ENCODE measurements at regions not wholly inside any gene's neighbourhood (a gene's known extent, or its start where the extent isn't known, plus 50 kb on each side); places are given as distances from the start of the nearest gene placed in this dataset.

- no peak for DNase-seq (ENCODE audit: low read depth in 1 of 2, low spot score in 1 of 2)
Measured at GRCh38 chr13:29933401-29933800, 83.0 kb upstream of the UBL3 start.

GRCh38 chr13:29931696-29932095, 81.3 kb upstream of the UBL3 start:
- no peak for DNase-seq (ENCODE audit: low read depth in 1 of 2, low spot score in 1 of 2)

GRCh38 chr13:29929062-29929847, 78.8 kb upstream of the UBL3 start:
- no peak for DNase-seq (ENCODE audit: low read depth in 1 of 2, low spot score in 1 of 2)

- no peak for DNase-seq (ENCODE audit: low read depth in 1 of 2, low spot score in 1 of 2)
Measured at GRCh38 chr13:29926098-29926476, 75.7 kb upstream of the UBL3 start.

- no peak for DNase-seq (ENCODE audit: low read depth in 1 of 2, low spot score in 1 of 2)
Measured at GRCh38 chr13:29925457-29926097, 75.2 kb upstream of the UBL3 start.

GRCh38 chr13:29924482-29925350, 74.3 kb upstream of the UBL3 start:
- no peak for DNase-seq (ENCODE audit: low read depth in 1 of 2, low spot score in 1 of 2)

GRCh38 chr13:29923554-29924481, 73.4 kb upstream of the UBL3 start:
- peak; percentile 30 to 58 for DNase-seq (ENCODE audit: low read depth in 1 of 2, low spot score in 1 of 2)

GRCh38 chr13:29922896-29923295, 72.5 kb upstream of the UBL3 start:
- no peak for DNase-seq (ENCODE audit: low read depth in 1 of 2, low spot score in 1 of 2)

- no peak for DNase-seq (ENCODE audit: low read depth in 1 of 2, low spot score in 1 of 2)
Measured at GRCh38 chr13:29922281-29922821, 71.9 kb upstream of the UBL3 start.

- no peak for DNase-seq (ENCODE audit: low read depth in 1 of 2, low spot score in 1 of 2)
Measured at GRCh38 chr13:29921542-29921941, 71.1 kb upstream of the UBL3 start.

GRCh38 chr13:29920025-29920643, 69.7 kb upstream of the UBL3 start:
- no peak for DNase-seq (ENCODE audit: low read depth in 1 of 2, low spot score in 1 of 2)

GRCh38 chr13:29918845-29919244, 68.4 kb upstream of the UBL3 start:
- no peak for DNase-seq (ENCODE audit: low read depth in 1 of 2, low spot score in 1 of 2)

- DNase-seq (ENCODE audit: low read depth in 1 of 2, low spot score in 1 of 2): no peak
Measured at GRCh38 chr13:29917650-29918049, 67.2 kb upstream of the UBL3 start.

- DNase-seq (ENCODE audit: low read depth in 1 of 2, low spot score in 1 of 2): no peak
Measured at GRCh38 chr13:29914581-29914980, 64.2 kb upstream of the UBL3 start.

GRCh38 chr13:29911781-29912418, 61.5 kb upstream of the UBL3 start:
- no peak for DNase-seq (ENCODE audit: low read depth in 1 of 2, low spot score in 1 of 2)

GRCh38 chr13:29909975-29910674, 59.7 kb upstream of the UBL3 start:
- no peak for DNase-seq (ENCODE audit: low read depth in 1 of 2, low spot score in 1 of 2)

- no peak for DNase-seq (ENCODE audit: low read depth in 1 of 2, low spot score in 1 of 2)
Measured at GRCh38 chr13:29909081-29909730, 58.8 kb upstream of the UBL3 start.

- no peak for DNase-seq (ENCODE audit: low read depth in 1 of 2, low spot score in 1 of 2)
Measured at GRCh38 chr13:29908416-29909080, 58.1 kb upstream of the UBL3 start.

Data from activated CD4-positive, alpha-beta T cell treated with anti-CD3 and anti-CD28 coated beads, Interleukin-2, amount 50 U/mL, for 24 hours (primary cell).